Kidney capillary endothelial cell (primary cell): ENCODE measurements at regions not wholly inside any gene's neighbourhood (a gene's known extent, or its start where the extent isn't known, plus 50 kb on each side); places are given as distances from the start of the nearest gene placed in this dataset.

Source experiments
- DNase-seq: peaks from one replicate; pipeline ENCODE4 v3.0.0-alpha.2; 2018; ENCODE audit warnings: low spot score

DNA sequence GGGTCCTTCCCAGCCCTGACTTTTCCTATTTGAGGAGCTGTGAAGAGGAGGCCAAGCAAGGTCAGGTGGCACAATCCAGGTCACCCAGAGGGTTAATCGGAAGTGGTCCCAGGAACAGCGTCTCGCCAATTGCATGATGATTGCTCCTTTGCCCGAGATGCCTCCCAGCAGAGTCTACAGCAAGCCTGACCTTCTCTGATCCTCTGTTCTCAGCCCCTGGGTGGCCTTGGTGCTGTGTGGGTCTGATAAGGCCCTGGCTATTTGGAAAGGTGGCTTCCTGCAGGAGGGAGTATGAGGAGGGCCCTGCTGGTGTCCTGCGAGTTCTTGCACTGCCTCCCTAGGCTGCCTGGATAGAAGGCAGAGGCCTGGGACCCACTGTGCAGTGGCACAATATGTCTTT, 116.2 kb downstream of the FOXD2 start:
- DNase-seq: no peak

DNA sequence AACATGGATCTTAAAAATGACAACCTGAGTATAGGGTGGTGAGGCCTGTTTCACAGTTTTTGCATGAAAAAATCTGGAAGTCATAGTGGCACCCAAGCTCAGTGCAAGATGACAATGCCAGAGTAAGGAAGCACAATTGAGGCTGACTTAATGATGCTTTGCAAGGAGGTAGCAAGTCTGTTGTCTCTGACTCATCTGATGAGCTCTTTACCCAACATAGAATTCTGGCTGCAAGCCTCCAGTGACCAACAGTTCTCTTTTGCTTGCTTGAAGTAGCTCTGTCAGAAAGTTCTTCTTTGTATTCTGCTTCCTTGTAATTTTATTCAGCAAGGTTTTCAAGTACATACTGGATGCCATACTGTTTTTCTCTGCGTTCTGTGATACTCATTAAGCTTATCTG, 117.1 kb downstream of the FOXD2 start:
- DNase-seq: no peak

DNA sequence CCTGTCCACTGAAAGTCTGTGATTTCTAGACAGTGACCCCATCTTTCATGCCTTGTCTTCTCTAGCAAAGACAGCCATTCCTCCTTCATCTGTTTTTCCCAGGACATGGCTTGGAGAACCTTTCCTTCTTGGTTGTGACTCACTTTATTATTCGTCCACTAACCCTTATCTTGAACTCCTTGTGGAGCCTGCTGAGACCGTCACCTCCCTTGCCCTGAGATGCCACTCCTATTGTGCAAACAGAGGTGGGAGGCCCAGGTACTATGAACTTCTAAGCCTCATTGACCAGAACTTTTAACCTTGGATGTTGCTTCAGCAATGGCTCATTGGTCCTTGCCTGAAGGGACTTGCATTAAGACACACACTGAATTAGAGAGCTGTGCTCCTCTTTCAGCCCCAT, 117.5 kb downstream of the FOXD2 start:
- DNase-seq: no peak

DNA sequence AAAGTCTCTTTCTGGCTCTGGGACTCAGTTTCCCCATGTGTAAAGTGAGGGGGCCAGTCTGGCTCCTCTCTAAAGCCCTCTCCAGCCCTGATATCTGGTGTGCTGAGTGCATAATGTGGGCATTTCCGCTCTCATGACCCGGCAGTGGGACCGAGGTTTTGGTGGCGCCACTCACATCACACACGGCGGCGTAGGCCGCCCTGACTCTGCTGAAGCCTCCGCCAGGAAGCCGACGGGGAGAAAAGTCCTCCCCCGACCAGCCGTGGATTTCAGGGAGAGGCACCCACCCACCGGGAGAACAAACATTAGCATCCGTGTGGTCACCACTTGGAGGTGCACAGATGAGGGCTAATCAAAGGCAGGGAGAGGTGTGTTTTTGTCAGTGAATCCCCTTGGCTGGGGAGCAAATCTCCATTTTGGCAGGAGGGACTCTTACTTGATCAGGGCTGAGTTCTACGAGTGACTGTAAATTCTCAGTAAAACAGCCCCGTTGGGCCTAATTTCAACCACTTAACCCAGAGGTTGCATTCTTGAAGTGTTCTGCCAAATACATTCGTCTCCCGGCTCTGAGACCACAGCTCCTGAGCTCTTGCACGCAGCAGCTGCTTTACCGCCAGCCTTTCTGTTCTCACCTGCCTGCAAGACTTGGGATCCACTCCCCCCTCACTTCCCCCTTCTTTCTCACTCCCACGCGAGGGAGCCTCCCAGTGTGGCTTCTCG, 118.2 kb downstream of the FOXD2 start:
- DNase-seq: no peak

DNA sequence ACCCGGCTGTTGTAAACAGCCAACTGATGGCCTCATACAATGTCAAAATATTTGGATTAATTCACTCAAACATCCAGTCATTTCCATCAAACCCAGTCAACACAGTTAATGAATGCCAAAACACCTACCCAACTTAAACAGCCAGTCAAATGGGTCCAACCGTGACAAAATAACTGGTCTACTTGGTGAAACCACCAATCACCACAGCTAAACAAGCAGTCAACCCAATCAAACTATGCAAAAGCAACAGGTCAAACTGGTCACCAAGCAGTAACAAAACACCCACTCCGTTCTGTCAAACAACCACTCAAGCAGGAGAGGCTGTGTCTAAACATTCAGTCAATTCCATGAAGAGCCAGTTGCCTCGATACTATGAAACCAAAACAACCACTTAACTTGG, 119.2 kb downstream of the FOXD2 start:
- no peak for DNase-seq

DNA sequence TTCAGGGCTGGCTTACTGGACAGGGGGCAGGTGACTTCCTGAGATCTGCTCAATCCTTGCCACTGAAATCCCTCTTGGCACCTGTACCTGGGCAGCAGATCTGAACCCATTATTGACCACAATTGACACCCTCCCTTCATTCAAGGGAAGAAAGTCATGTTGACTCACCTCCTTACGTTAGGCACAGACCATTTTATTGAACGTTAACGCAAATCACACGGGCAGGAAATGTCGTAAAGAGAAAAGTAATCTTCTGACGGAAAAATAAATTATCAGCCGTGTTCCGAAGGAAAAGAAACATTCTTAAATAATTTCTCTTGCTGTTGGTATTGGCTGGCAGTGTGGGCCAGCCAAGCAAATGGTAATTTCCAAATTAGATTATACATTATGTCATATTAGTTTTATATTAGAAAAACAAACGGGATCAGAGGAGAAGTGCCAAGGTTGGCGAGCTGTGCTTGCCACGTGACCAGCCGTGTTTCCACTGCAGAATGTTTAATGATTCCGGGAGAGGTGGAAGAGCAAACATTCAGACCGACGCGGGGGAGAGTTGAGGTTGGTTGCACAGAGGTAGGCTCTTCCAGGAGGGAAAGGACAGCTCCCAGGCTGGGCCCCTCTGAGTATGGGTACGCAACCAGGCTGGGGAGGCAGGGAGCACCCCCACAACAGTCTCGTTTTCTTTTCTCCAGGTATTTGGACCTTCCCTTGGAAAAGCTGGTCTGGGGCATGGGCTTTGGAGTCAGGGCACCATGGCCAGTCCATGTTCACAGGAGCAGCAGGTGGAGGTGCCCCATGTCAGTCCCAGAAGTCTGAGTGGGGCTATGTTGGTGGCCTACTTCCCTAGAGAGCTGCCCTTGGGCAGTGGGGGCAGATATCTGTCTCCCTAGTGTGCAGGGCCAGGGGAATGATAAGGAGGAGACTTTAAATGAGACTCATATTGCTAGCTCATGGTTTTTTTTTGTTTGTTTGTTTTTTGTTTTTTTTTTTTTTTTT, 121.1 kb downstream of the FOXD2 start:
- no peak for DNase-seq

DNA sequence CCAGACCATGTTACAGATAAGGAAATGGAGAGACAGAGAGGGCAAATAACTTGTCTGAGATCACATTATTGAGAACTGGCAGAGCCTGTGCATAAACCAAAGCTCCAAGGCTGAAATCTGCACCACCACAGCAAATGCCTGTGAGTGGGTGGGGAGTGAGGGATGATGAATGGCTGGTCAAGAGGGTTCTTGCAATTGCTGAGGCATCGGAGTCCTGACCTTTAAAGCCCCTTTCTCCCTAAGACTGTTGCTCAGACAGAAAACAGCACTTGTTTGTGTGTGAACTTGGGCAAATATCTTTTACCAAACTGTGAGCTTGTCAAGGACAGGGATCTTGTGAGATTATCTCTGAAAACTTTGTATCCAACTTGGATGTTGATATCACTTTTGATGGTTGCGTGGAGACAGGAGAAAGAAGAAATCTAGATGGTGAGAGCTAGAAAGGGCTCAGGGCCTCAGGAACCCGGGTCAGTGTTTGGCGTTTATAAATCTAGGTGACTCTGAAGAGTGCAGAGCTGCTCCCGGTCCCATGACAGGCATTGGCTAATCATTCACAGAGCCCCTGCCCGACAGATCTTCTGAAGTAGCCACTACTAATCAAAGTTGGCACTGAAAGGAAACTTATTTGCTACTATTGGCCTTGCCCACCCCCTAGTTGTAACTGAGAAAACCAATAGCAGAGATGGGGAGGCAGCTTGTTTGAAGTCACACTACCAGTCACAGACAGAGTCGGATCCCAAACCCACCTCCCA, 122.3 kb downstream of the FOXD2 start:
- DNase-seq: no peak

DNA sequence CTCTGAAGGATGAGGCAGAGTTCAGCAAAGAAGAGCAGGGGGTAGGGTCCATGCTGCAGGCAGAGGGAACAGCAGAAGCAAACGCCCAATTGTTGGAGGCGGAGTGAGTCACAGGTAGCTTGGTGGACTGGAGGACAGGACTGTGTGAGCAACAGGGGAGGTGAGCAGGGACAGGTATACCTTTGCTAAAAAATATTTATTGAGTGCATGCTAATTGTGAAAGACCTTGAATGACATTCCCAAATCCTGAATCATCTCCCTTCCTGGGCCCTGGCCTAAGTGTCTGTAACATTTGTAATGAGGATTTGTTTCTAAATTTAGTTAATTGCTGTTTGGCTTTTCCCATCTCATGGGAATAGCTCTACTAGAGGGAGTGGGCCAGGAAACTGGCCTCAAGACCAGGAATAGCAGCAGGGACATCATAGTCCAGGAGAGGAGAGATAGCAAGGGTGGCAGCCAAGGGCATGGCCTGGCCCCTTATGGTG, 123.7 kb downstream of the FOXD2 start:
- no peak for DNase-seq

DNA sequence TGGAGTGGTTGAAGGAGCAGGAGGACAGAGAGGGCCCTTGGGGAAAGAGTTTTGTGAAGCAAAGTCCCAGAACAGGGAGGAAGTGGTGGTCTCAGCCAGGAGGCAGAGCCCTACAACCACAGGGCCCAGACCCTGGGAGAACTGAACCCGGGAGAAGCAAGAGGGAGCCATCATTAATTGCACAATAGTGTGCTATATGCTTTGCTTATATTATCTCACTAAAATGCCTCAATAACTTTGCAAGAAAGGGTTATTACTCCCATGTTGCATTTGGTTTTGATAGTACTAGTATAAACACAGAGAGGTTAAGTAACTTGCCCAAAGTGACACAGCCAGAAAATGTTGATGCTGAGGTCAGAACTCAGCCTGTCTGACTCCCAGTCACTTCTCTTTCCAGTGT, 124.3 kb downstream of the FOXD2 start:
- no peak for DNase-seq

DNA sequence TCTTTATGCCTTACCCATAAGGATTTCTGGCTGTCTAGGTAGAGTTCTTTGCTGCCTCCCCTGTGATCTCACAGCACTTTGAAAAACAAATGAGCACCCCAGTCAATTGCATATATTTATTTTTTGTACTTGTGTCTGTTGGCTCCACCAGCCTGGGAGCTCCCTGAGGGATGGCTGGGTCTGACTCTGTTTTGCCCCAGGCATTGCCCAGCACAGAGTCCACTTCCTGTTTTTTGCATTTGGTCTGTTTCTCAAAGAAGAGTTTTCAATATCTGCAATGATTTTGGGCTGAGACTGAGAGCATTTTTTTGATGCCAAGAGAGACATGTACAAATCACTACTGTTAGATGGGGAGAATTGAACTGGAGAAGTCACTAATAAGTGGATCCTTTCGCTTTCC, 125.0 kb downstream of the FOXD2 start:
- no peak for DNase-seq

DNA sequence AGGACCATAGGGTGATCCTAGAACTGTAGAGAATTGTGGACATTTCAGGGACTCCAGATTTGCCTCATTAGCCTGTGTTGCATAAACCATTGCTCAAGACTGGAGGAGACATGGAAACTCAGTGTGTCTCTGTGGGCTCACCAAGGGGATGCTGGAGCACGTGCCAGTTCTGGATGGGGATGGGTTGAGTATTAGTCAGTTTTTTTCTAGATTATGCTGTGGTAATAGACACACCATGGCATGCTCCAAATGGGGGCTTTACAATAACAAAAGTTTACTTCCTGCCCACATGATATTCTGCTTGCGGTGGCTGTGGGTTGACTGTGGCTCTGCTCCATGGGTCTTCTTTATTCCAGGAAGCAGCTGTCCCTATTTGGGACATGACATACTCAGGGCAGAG, 125.4 kb downstream of the FOXD2 start:
- no peak for DNase-seq

DNA sequence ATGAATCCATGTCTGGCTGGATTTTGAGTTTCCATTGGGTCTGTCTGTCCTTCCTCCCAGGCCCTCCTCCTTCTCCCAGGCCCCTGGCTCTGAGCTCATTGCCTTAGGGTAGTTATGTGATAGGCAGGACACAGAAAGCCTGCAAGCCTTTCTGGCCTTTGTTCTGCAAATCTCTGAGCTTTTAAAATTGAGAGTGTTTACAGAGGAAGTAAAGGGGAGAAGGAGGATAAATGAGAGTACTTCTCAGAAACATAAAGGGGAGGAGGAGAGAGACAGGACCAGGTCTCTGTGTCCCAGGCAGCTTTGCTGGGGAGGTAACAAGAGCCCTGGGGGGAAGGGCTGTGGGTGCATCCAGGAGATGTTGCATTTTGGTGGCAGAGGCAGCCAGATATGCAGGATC, 126.7 kb downstream of the FOXD2 start:
- DNase-seq: no peak

DNA sequence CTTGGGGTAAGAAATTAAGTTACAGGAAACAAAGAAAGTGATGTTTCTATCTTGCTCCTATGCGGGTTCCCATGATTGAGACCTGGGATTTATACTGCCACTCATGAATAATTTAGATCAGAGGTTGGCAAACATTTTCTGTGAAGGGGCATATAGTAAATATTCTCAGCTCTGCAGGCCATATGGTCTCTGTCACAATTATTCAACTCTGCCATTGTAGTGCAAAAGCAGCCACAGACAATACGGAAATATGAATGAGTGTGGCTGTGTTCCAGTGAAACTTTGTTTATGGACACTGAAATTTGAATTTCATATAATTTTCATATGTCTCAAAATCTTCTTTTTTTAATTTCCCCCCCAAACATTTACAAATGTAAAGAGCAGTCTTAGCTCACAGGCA, 127.2 kb downstream of the FOXD2 start:
- no peak for DNase-seq

DNA sequence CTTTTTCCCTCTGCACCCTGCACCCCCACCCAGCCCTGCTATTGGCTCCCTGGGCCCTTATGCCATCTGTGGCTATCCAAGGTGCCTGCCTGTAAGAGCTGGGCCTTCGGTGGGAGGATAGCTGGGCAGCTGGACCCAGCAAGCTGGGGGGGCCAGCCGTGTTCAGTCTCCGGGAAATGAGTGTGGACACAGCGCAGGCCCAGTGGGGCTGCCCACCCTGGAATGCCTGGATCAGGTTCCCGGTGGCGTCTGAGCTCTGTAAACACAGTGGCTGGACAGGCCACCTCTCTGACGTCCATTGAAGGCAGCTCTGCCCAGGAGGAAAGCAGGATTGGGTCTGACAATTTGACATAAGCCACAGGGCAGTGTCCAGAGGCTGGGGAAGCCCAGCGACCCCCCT, 127.8 kb downstream of the FOXD2 start:
- DNase-seq: no peak

DNA sequence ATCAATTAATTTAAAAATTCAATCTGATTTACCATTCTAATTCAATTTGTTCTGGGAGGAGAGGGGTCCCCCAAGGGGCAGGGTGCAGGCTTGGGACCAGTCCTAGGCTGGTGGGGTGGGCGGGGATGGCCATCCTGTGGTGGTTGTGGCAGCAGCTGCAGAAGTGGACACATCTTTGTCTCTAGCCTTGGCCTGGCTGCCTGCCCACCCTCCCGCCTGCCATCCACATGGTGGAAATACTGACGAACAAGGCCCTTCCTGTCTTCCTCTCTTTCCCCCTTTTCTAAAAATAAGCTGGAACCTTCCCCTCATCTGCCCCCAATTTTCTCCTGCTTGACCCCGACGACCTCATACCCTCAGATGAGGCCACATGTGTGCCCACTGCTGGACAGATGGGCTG, 130.9 kb downstream of the FOXD2 start:
- no peak for DNase-seq

DNA sequence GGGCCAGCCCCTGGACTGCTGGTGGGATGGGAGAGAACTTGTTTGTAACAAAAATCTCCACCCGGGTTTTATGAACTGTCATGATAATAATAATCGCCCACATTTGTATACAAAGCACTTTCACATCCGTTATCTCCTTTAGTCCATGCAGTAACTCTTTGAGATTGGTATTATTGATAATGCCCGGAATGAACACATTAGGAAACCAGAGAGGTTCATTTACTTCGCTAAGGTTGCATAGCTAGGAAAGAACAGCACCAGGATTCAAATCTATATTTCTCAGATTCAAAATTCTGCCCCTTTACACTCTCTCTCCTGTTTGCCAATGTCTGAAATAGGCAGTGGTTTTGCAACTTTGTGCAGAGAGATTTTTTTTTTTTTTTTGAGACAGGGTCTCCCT, 131.4 kb downstream of the FOXD2 start:
- no peak for DNase-seq

DNA sequence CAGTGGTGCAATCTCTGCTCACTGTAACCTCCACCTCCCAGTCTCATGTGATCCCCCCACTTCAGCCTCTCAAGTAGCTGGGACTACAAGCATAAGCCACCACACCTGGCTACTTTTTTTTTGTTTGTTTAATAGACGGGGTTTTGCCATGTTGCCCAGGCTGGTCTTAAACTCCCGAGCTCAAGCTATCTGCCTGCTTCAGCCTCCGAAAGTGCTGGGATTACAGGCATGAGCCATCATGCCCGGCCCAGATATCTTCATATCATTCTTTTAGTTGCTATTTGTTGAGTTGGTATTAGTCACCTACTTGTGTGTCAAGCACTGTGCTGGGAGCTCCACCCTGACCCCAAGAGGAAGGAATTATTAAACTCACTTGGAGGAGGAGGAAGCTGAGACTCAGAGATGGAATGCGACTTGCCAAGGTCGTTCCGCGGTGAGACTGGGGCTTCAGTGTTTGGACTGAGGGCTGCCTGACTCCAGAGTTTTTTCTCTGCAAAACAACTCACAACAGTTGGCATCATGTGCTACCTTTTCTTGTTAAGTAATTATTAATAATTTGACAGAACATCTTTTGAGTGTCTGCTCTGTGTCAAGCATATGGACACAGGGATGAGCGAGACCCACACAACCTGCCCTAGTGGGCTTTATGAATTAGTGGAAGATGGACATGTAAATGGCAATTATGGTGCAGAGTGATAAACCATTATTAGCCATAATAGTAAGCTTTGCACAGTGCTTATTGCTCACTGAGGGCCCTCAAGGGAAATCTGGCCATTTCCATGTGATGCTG, 132.0 kb downstream of the FOXD2 start:
- peak; percentile 96 for DNase-seq

DNA sequence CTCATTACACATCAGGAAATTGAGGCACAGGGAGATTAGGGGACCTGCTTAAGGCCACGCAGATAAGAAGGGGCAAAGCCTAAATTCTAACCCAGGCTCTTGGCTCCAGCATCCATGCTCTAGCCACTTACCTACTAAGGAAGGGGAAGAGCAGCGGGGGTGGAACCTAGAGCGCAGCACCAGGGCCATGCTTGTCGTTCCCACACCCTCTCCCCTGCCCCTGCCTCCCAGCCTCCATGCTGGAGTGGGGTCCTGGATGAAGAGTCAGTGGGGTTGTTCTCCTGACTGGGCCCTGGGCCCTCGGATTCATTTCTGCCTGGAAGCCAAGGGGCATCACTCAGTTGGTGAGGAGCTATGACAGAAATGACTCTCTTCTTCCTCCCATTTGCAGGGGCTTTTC, 133.3 kb downstream of the FOXD2 start:
- no peak for DNase-seq

DNA sequence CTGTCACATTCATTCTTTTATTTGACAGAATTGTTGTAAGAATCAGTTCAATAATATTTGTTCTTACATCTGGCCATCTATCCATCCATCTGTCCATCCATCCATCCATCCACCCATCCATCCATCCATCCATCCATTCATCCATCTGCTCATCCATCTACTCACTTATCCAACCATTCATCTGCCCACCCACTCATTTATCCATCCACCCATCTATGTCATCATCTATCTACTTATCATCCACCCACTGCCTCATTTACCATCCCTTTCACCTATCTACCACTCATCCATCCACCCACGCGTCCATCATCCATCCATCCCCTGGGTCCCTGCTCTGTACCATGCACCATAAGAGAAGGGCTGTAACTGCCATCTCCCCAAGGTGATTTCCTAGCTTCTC, 134.1 kb downstream of the FOXD2 start:
- no peak for DNase-seq

DNA sequence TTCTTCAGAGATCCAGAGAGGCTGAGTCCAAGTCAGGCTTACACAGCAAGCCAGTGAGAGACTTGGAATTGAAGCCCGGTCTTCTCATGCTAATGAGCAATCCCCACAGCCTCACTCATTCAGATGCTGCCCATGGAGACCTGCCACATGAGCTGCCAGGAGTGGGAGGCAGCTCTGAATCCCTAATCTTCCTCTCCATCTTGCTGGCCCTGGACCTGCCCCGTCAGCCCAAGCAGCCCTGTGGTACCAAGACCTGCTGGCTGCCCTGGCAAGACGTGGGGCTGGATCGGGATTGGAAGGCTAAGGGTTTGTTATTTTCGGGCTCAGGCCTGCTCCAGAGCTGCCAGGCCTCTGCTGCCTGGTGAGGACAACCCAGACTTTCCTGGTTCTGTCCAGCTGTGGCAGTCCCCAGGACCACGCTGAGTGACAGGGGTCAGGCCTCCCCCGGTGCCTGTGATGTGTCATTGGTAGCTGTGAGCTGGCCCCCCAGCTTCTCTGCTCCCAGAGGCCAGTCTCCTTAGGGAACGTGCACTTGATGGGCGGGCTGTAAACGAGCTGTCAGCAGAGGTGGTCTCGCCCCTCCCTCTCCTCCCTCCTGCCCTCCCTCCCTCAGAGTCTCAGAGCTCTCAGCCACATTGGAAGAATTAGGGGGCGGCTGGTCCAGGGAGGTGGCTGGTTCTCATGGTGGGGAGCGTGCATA, 135.0 kb downstream of the FOXD2 start:
- DNase-seq: no peak
